ENCODE measurements at regions not wholly inside any gene's neighbourhood (a gene's known extent, or its start where the extent isn't known, plus 50 kb on each side); places are given as distances from the start of the nearest gene placed in this dataset.

GRCh38 chr4:13097971-13098370 is 386.2 kb downstream of the RAB28 start:
- H3K4me3 ChIP-seq: no peak overlapping the region
- H3K9ac ChIP-seq (ENCODE audit: insufficient read length): no peak overlapping the region
- H3K27ac ChIP-seq: no peak overlapping the region
- DNase-seq (ENCODE audit: low read depth, low spot score): no peak
- H3K36me3 ChIP-seq (ENCODE audit: insufficient read depth, low read length): no peaks in the 10 kb centered on the region
- TF ChIP-seq FOXP2 (optimal IDR thresholded peaks at IDR 0.05; ENCODE audit: control extremely low read depth, extremely low read length, insufficient read depth) (no peak), POLR2AphosphoS5 (IDR thresholded peaks at IDR 0.05; ENCODE audit: borderline replicate concordance, low read depth, low read length) (no peak), EZH2 (IDR thresholded peaks at IDR 0.05) (no peak)
- no peaks in the 10 kb centered on the region for H3K9me3 ChIP-seq (ENCODE audit: low read depth, low read length)

- no peak for DNase-seq (ENCODE audit: low read depth, low spot score)
- no peak overlapping the region for H3K9ac ChIP-seq (ENCODE audit: insufficient read length)
- TF ChIP-seq POLR2AphosphoS5 (IDR thresholded peaks at IDR 0.05; ENCODE audit: borderline replicate concordance, low read depth, low read length) (no peak), EZH2 (IDR thresholded peaks at IDR 0.05) (no peak), FOXP2 (optimal IDR thresholded peaks at IDR 0.05; ENCODE audit: control extremely low read depth, extremely low read length, insufficient read depth) (no peak)
- H3K9me3 ChIP-seq (ENCODE audit: low read depth, low read length): no peaks in the 10 kb centered on the region
- H3K27ac ChIP-seq: no peak overlapping the region
- H3K36me3 ChIP-seq (ENCODE audit: insufficient read depth, low read length): no peaks in the 10 kb centered on the region
- H3K4me3 ChIP-seq: no peak overlapping the region
Measured at GRCh38 chr4:13095722-13096121, 388.4 kb downstream of the RAB28 start.

- no peaks in the 10 kb centered on the region for H3K36me3 ChIP-seq (ENCODE audit: insufficient read depth, low read length)
- no peaks in the 10 kb centered on the region for H3K9me3 ChIP-seq (ENCODE audit: low read depth, low read length)
- no peak for DNase-seq (ENCODE audit: low read depth, low spot score)
- no peak for TF ChIP-seq EZH2 (IDR thresholded peaks at IDR 0.05)
- no peak for TF ChIP-seq POLR2AphosphoS5 (IDR thresholded peaks at IDR 0.05; ENCODE audit: borderline replicate concordance, low read depth, low read length)
- no peak for TF ChIP-seq FOXP2 (optimal IDR thresholded peaks at IDR 0.05; ENCODE audit: control extremely low read depth, extremely low read length, insufficient read depth)
- H3K9ac ChIP-seq (ENCODE audit: insufficient read length): no peak overlapping the region
- H3K4me3 ChIP-seq: no peak overlapping the region
- no peak overlapping the region for H3K27ac ChIP-seq
Measured at GRCh38 chr4:13093170-13093569, 391.0 kb downstream of the RAB28 start.

- Histone ChIP-seq H3K4me3 (no peak overlapping the region), H3K9ac (ENCODE audit: insufficient read length) (no peak overlapping the region), H3K36me3 (ENCODE audit: insufficient read depth, low read length) (no peaks in the 10 kb centered on the region), H3K9me3 (ENCODE audit: low read depth, low read length) (no peaks in the 10 kb centered on the region), H3K27ac (no peak overlapping the region)
- no peak for TF ChIP-seq POLR2AphosphoS5 (IDR thresholded peaks at IDR 0.05; ENCODE audit: borderline replicate concordance, low read depth, low read length)
- TF ChIP-seq FOXP2 (optimal IDR thresholded peaks at IDR 0.05; ENCODE audit: control extremely low read depth, extremely low read length, insufficient read depth): no peak
- no peak for TF ChIP-seq EZH2 (IDR thresholded peaks at IDR 0.05)
- no peak for DNase-seq (ENCODE audit: low read depth, low spot score)
Measured at GRCh38 chr4:13092702-13093101, 391.4 kb downstream of the RAB28 start.

- Histone ChIP-seq H3K36me3 (ENCODE audit: insufficient read depth, low read length) (no peaks in the 10 kb centered on the region), H3K27ac (no peak overlapping the region), H3K9ac (ENCODE audit: insufficient read length) (no peak overlapping the region), H3K9me3 (ENCODE audit: low read depth, low read length) (no peaks in the 10 kb centered on the region), H3K4me3 (no peak overlapping the region)
- TF ChIP-seq FOXP2 (optimal IDR thresholded peaks at IDR 0.05; ENCODE audit: control extremely low read depth, extremely low read length, insufficient read depth): no peak
- no peak for DNase-seq (ENCODE audit: low read depth, low spot score)
Measured at GRCh38 chr4:13089659-13089998, 394.5 kb downstream of the RAB28 start.

GRCh38 chr4:13088726-13089658 is 395.1 kb downstream of the RAB28 start:
- TF ChIP-seq POLR2AphosphoS5 (IDR thresholded peaks at IDR 0.05; ENCODE audit: borderline replicate concordance, low read depth, low read length) (no peak), EZH2 (IDR thresholded peaks at IDR 0.05) (no peak), FOXP2 (optimal IDR thresholded peaks at IDR 0.05; ENCODE audit: control extremely low read depth, extremely low read length, insufficient read depth) (no peak)
- Histone ChIP-seq H3K9me3 (ENCODE audit: low read depth, low read length) (no peaks in the 10 kb centered on the region), H3K36me3 (ENCODE audit: insufficient read depth, low read length) (no peaks in the 10 kb centered on the region), H3K27ac (no peak overlapping the region), H3K4me3 (no peak overlapping the region), H3K9ac (ENCODE audit: insufficient read length) (no peak overlapping the region)
- no peak for DNase-seq (ENCODE audit: low read depth, low spot score)

- H3K4me3 ChIP-seq: no peak overlapping the region
- DNase-seq (ENCODE audit: low read depth, low spot score): no peak
- H3K9me3 ChIP-seq (ENCODE audit: low read depth, low read length): no peaks in the 10 kb centered on the region
- no peaks in the 10 kb centered on the region for H3K36me3 ChIP-seq (ENCODE audit: insufficient read depth, low read length)
- no peak overlapping the region for H3K27ac ChIP-seq
- H3K9ac ChIP-seq (ENCODE audit: insufficient read length): no peak overlapping the region
- TF ChIP-seq EZH2 (IDR thresholded peaks at IDR 0.05) (no peak), FOXP2 (optimal IDR thresholded peaks at IDR 0.05; ENCODE audit: control extremely low read depth, extremely low read length, insufficient read depth) (no peak), POLR2AphosphoS5 (IDR thresholded peaks at IDR 0.05; ENCODE audit: borderline replicate concordance, low read depth, low read length) (no peak)
Measured at GRCh38 chr4:13087041-13087440, 397.1 kb downstream of the RAB28 start.

GRCh38 chr4:13084210-13084609 is 399.9 kb downstream of the RAB28 start:
- TF ChIP-seq EZH2 (IDR thresholded peaks at IDR 0.05) (no peak), POLR2AphosphoS5 (IDR thresholded peaks at IDR 0.05; ENCODE audit: borderline replicate concordance, low read depth, low read length) (no peak), FOXP2 (optimal IDR thresholded peaks at IDR 0.05; ENCODE audit: control extremely low read depth, extremely low read length, insufficient read depth) (no peak)
- H3K9me3 ChIP-seq (ENCODE audit: low read depth, low read length): no peaks in the 10 kb centered on the region
- H3K36me3 ChIP-seq (ENCODE audit: insufficient read depth, low read length): no peaks in the 10 kb centered on the region
- no peak for DNase-seq (ENCODE audit: low read depth, low spot score)
- no peak overlapping the region for H3K4me3 ChIP-seq
- H3K27ac ChIP-seq: no peak overlapping the region
- H3K9ac ChIP-seq (ENCODE audit: insufficient read length): no peak overlapping the region

GRCh38 chr4:13081830-13082229 is 402.3 kb downstream of the RAB28 start:
- H3K4me3 ChIP-seq: no peak overlapping the region

More at GRCh38 chr4:13081830-13082229, 402.3 kb downstream of the RAB28 start:
- TF ChIP-seq FOXP2 (optimal IDR thresholded peaks at IDR 0.05; ENCODE audit: control extremely low read depth, extremely low read length, insufficient read depth) (no peak), POLR2AphosphoS5 (IDR thresholded peaks at IDR 0.05; ENCODE audit: borderline replicate concordance, low read depth, low read length) (no peak), EZH2 (IDR thresholded peaks at IDR 0.05) (no peak)
- no peak overlapping the region for H3K27ac ChIP-seq
- no peak overlapping the region for H3K9ac ChIP-seq (ENCODE audit: insufficient read length)
- no peaks in the 10 kb centered on the region for H3K36me3 ChIP-seq (ENCODE audit: insufficient read depth, low read length)
- no peak for DNase-seq (ENCODE audit: low read depth, low spot score)
- H3K9me3 ChIP-seq (ENCODE audit: low read depth, low read length): no peaks in the 10 kb centered on the region
